HL-60 (cell line): ENCODE measurements at regions not wholly inside any gene's neighbourhood (a gene's known extent, or its start where the extent isn't known, plus 50 kb on each side); places are given as distances from the start of the nearest gene placed in this dataset.

Source experiments
- DNase-seq, 2 experiments: peaks; one replicate each; pipeline ENCODE4 v3.0.0-alpha.2; 2010 to 2020; ENCODE audit warnings: low read depth in 1 of 2, low spot score in 1 of 2
- H3K27ac ChIP-seq: fragments of 250-450 bp; sonication (Bioruptor Pico); replicated peaks from 2 replicates; pipeline ENCODE4 v1.5.1; 2020; ENCODE audit warnings: mild to moderate bottlenecking, moderate library complexity
- H3K27me3 ChIP-seq: fragments of 250-450 bp; sonication (Bioruptor Pico); 2 replicates; pipeline ENCODE4 v1.5.1; 2021; ENCODE audit warnings: mild to moderate bottlenecking, moderate library complexity; ENCODE audit not compliant: insufficient read depth, poor library complexity, severe bottlenecking
- H3K4me3 ChIP-seq: replicated peaks from 2 replicates; pipeline ENCODE4 v1.5.1; 2011; ENCODE audit warnings: mild to moderate bottlenecking, control low read depth, low read length; ENCODE audit not compliant: insufficient read depth
- GABPA ChIP-seq: IDR thresholded peaks from 2 replicates; pipeline ENCODE4 v1.6.1; 2012; ENCODE audit warnings: low read depth
- POLR2AphosphoS5 ChIP-seq: IDR thresholded peaks from 2 replicates; pipeline ENCODE4 v1.6.1; 2012; ENCODE audit warnings: low read depth
- REST ChIP-seq: IDR thresholded peaks from 2 replicates; pipeline ENCODE4 v1.6.1; 2012; ENCODE audit warnings: low read depth; ENCODE audit not compliant: insufficient replicate concordance
- SPI1 ChIP-seq: IDR thresholded peaks from 2 replicates; pipeline ENCODE4 v1.6.1; 2012; ENCODE audit warnings: low read depth, mild to moderate bottlenecking, borderline replicate concordance
- TF ChIP-seq, protein P1 (sequence below): IDR thresholded peaks from one replicate; pipeline ENCODE4 v1.5.1; 2011; ENCODE audit warnings: low read length, control low read depth, inconsistent platforms; ENCODE audit not compliant: insufficient read depth

DNA sequence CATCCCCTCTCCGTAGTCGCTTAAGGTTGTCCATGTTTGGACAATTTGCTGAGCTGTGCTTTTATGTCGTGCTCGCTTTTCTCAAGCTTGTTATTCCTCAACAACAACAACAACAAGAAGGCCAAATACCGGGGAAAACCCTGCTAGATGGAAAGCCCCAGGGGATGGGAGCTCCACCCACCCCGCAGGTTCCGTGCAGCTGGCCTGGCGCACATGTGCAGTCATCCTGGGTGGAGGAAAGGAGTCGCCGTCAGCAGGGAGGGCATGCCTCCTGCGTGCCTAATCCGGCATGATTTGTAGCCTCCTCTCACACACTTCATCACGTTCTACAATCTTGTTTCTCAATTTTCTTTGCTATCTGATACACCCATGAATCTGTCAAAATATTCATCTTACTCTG, 87.4 kb upstream of the SALL3 start:
- Histone ChIP-seq H3K27me3 (no peaks in the 10 kb centered on the region), H3K4me3 (no peak overlapping the region), H3K27ac (no peak overlapping the region)
- no peak for DNase-seq
- TF ChIP-seq SPI1 (no peak), POLR2AphosphoS5 (no peak), GABPA (no peak), REST (no peak)
- TF ChIP-seq, protein P1, sequence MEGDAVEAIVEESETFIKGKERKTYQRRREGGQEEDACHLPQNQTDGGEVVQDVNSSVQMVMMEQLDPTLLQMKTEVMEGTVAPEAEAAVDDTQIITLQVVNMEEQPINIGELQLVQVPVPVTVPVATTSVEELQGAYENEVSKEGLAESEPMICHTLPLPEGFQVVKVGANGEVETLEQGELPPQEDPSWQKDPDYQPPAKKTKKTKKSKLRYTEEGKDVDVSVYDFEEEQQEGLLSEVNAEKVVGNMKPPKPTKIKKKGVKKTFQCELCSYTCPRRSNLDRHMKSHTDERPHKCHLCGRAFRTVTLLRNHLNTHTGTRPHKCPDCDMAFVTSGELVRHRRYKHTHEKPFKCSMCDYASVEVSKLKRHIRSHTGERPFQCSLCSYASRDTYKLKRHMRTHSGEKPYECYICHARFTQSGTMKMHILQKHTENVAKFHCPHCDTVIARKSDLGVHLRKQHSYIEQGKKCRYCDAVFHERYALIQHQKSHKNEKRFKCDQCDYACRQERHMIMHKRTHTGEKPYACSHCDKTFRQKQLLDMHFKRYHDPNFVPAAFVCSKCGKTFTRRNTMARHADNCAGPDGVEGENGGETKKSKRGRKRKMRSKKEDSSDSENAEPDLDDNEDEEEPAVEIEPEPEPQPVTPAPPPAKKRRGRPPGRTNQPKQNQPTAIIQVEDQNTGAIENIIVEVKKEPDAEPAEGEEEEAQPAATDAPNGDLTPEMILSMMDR, result no peak

- TF ChIP-seq REST, result no peak
- TF ChIP-seq SPI1, result no peak
- TF ChIP-seq POLR2AphosphoS5, result no peak
- TF ChIP-seq, protein P1, result no peak
- no peak for TF ChIP-seq GABPA
- no peak for DNase-seq
- H3K4me3 ChIP-seq, result no peak overlapping the region
- H3K27ac ChIP-seq, result no peak overlapping the region
- H3K27me3 ChIP-seq, result no peaks in the 10 kb centered on the region
Measured at GRCh38 chr18:78892721-78893120, 86.9 kb upstream of the SALL3 start.

DNA sequence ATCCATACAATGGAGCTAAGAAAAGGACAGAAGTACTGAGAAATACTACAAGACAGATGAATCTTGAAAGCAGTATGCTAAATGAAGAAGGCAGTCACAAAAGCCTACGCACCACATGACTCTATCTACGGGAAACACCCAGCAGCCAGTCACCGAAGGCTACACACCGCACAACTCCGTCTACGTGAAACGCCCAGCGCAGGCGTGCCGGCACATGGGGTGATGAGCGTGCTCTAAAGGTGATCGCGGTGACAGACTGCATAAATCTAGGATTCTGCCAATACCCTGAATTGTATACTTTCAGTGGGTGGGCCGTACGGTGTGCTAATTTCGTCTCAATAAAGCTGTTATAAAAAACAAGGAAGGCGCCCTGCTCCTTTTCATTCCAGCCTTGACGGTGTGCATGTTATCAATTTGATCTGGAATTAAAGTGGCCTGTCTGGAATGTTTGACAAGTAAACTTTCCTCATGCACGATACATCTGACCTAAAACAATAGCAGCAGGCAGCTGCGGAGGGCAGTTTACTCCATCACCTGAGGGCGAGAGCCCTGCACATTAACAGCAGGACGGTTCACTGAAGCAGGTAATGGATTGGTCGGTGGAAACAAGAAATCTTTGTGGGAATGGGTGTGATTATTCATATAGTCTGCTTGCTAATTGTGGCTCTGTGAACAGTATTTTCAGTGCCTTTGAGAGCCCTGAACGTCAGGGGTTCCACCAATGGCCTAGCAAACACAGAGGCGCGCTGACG, 86.2 kb upstream of the SALL3 start:
- Histone ChIP-seq H3K27me3 (no peaks in the 10 kb centered on the region), H3K4me3 (no peak overlapping the region), H3K27ac (no peak overlapping the region)
- no peak for DNase-seq
- TF ChIP-seq SPI1 (no peak), POLR2AphosphoS5 (no peak), GABPA (no peak), REST (no peak)
- TF ChIP-seq, protein P1, result no peak
